A549 (cell line): ENCODE measurements at regions not wholly inside any gene's neighbourhood (a gene's known extent, or its start where the extent isn't known, plus 50 kb on each side); places are given as distances from the start of the nearest gene placed in this dataset.
"Not testable (repeated sequence)": the region's sequence is repeated elsewhere in the genome, so short reads cannot be mapped to it uniquely, and the experiment has no call there.

Experiments used
- BHLHE40 ChIP-seq: IDR thresholded peaks from 2 replicates; pipeline ENCODE4 v1.6.1; 2012; ENCODE audit warnings: low read depth, low read length, inconsistent platforms
- CEBPB ChIP-seq, 2 experiments: fragments of >200 bp in 1 of 2; sonication (Bioruptor Twin) in 1 of 2; formaldehyde crosslinking in 1 of 2; IDR thresholded peaks; 2 replicates each; pipeline ENCODE4 v1.6.1; 2012 to 2016
- MAFK ChIP-seq: fragments of 450-650 bp; IDR thresholded peaks from 2 replicates; pipeline ENCODE4 v1.6.1; 2014; ENCODE audit not compliant: partially characterized antibody
- PBX3 ChIP-seq: IDR thresholded peaks from 2 replicates; pipeline ENCODE4 v1.6.1; 2012
- PHF8 ChIP-seq: fragments of 200-600 bp; sonication (generic); IDR thresholded peaks from 2 replicates; pipeline ENCODE4 v1.6.1; 2016; ENCODE audit warnings: low read depth, mild to moderate bottlenecking, antibody characterized with exemption, moderate library complexity, borderline replicate concordance
- POLR2A ChIP-seq: IDR thresholded peaks from 2 replicates; pipeline ENCODE4 v1.6.1; 2012; ENCODE audit warnings: mild to moderate bottlenecking, low read length
- POLR2AphosphoS2 ChIP-seq: conservative IDR thresholded peaks from 2 replicates; pipeline ENCODE4 v1.6.1; 2012; ENCODE audit warnings: low read length, improper control_type of control experiment, inconsistent platforms
- RAD21 ChIP-seq, 2 experiments: fragments of >200 bp in 1 of 2; sonication (Bioruptor Twin) in 1 of 2; formaldehyde crosslinking in 1 of 2; IDR thresholded peaks in 1 of 2; conservative IDR thresholded peaks in 1 of 2; 2 replicates in 1 of 2; 3 replicates in 1 of 2; pipeline ENCODE4 v1.6.1; 2012 to 2018; ENCODE audit warnings: inconsistent platforms in 1 of 2
- TP53 ChIP-seq: fragments of 250-450 bp; sonication (Bioruptor Pico); IDR thresholded peaks from 2 replicates; pipeline ENCODE4 v1.5.0; 2021; ENCODE audit warnings: mild to moderate bottlenecking, moderate library complexity
- TF ChIP-seq, protein P1 (sequence below): fragments of >200 bp; sonication (Bioruptor Twin); formaldehyde crosslinking; IDR thresholded peaks from 3 replicates; pipeline ENCODE4 v1.5.1; 2016

DNA sequence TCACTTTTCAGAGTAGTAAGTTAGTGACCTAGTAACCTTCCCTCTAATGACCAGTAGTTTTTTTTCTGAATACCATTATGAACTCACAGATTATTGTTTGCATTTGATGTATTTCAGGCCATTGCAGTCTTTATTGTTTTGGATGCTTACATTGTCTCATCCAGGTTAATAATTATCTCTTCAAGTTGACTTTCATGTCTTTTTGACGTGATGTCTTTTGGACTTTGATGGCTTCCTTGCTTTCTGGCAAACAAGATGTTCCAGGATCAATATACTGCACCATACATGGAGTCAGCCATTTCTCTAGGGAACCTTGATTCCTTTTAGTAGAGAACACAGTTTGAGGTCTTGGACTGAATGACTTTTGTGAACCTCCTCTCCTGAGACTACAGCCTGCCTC, 87.2 kb downstream of the CCDC201 start:
- not testable (repeated sequence) for TF ChIP-seq RAD21 (conservative IDR thresholded peaks at IDR 0.05 in 1 of 2, IDR thresholded peaks at IDR 0.05 in 1 of 2); TP53; BHLHE40; PHF8; POLR2A; MAFK; POLR2AphosphoS2; CEBPB (IDR thresholded peaks at IDR 0.05); PBX3
- TF ChIP-seq, protein P1, sequence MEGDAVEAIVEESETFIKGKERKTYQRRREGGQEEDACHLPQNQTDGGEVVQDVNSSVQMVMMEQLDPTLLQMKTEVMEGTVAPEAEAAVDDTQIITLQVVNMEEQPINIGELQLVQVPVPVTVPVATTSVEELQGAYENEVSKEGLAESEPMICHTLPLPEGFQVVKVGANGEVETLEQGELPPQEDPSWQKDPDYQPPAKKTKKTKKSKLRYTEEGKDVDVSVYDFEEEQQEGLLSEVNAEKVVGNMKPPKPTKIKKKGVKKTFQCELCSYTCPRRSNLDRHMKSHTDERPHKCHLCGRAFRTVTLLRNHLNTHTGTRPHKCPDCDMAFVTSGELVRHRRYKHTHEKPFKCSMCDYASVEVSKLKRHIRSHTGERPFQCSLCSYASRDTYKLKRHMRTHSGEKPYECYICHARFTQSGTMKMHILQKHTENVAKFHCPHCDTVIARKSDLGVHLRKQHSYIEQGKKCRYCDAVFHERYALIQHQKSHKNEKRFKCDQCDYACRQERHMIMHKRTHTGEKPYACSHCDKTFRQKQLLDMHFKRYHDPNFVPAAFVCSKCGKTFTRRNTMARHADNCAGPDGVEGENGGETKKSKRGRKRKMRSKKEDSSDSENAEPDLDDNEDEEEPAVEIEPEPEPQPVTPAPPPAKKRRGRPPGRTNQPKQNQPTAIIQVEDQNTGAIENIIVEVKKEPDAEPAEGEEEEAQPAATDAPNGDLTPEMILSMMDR, result not testable (repeated sequence)
